AG10803 (cell line): ENCODE measurements at regions not wholly inside any gene's neighbourhood (a gene's known extent, or its start where the extent isn't known, plus 50 kb on each side); places are given as distances from the start of the nearest gene placed in this dataset.
"Not testable (repeated sequence)": the region's sequence is repeated elsewhere in the genome, so short reads cannot be mapped to it uniquely, and the experiment has no call there.

Experiments used
- DNase-seq: peaks from one replicate; pipeline ENCODE4 v3.0.0; 2010; ENCODE audit warnings: low read depth
- H3K4me3 ChIP-seq: 2 replicates; pipeline ENCODE4 v1.5.1; 2011; ENCODE audit warnings: mild to moderate bottlenecking, low read length, control low read depth
- TF ChIP-seq, protein P1 (sequence below): conservative IDR thresholded peaks from 2 replicates; pipeline ENCODE4 v1.5.1; 2011; ENCODE audit warnings: mild to moderate bottlenecking, low read length, control low read depth, inconsistent platforms

DNA sequence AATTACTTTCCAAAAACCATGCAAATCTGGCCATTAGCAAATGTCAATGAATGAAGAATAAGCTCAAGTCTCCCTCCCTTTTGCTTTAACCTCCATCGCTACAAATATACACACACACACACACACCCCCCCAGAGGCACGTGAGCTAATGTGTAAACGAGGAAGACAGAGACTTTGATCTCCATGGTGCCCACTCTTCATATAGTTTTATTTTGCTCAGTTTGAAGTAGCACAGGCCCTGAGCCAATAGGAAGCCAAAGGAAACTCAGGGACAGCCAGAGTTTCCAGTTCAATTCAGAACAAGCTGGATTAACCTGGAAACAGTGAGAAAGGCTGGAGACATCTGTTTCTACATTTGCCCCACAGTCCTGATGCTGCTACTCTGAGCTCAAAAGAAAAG, 248.4 kb upstream of the MEIS1 start:
- TF ChIP-seq, protein P1, sequence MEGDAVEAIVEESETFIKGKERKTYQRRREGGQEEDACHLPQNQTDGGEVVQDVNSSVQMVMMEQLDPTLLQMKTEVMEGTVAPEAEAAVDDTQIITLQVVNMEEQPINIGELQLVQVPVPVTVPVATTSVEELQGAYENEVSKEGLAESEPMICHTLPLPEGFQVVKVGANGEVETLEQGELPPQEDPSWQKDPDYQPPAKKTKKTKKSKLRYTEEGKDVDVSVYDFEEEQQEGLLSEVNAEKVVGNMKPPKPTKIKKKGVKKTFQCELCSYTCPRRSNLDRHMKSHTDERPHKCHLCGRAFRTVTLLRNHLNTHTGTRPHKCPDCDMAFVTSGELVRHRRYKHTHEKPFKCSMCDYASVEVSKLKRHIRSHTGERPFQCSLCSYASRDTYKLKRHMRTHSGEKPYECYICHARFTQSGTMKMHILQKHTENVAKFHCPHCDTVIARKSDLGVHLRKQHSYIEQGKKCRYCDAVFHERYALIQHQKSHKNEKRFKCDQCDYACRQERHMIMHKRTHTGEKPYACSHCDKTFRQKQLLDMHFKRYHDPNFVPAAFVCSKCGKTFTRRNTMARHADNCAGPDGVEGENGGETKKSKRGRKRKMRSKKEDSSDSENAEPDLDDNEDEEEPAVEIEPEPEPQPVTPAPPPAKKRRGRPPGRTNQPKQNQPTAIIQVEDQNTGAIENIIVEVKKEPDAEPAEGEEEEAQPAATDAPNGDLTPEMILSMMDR, result no peak
- no peak for DNase-seq

GRCh38 chr2:66185497-66186054, 249.3 kb upstream of the MEIS1 start:
- H3K4me3 ChIP-seq, result no peak overlapping the region
- no peak for DNase-seq
- TF ChIP-seq, protein P1, result no peak

More for the DNA sequence above, 248.4 kb upstream of the MEIS1 start:
- H3K4me3 ChIP-seq, result no peak overlapping the region

DNA sequence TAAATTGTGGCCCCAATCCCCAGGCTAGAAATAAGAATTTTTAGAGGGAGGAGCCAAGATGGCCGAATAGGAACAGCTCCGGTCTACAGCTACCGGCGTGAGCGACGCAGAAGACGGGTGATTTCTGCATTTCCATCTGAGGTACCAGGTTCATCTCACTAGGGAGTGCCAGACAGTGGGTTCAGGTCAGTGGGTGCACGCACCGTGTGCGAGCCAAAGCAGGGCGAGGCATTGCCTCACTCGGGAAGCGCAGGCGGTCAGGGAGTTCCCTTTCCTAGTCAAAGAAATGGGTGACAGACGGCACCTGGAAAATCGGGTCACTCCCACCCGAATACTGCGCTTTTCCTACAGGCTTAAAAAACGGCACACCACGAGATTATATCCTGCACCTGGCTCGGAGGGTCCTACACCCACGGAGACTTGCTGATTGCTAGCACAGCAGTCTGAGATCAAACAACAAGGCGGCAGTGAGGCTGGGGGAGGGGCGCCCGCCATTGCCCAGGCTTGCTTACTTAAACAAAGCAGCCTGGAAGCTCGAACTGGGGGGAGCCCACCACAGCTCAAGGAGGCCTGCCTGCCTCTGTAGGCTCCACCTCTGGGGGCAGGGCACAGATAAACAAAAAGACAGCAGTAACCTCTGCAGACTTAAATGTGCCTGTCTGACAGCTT, 257.7 kb upstream of the MEIS1 start:
- H3K4me3 ChIP-seq, DNase-seq: not testable (repeated sequence)

GRCh38 chr2:66174491-66174890, 260.4 kb upstream of the MEIS1 start:
- H3K4me3 ChIP-seq, result no peak overlapping the region
- TF ChIP-seq, protein P1, result no peak
- DNase-seq, result no peak

- TF ChIP-seq, protein P1, result no peak
- no peak overlapping the region for H3K4me3 ChIP-seq
- DNase-seq, result no peak
Measured at GRCh38 chr2:66173645-66174044, 261.3 kb upstream of the MEIS1 start.

- H3K4me3 ChIP-seq, result no peak overlapping the region
- TF ChIP-seq, protein P1, result no peak
- no peak for DNase-seq
Measured at GRCh38 chr2:66171530-66171929, 263.4 kb upstream of the MEIS1 start.

DNA sequence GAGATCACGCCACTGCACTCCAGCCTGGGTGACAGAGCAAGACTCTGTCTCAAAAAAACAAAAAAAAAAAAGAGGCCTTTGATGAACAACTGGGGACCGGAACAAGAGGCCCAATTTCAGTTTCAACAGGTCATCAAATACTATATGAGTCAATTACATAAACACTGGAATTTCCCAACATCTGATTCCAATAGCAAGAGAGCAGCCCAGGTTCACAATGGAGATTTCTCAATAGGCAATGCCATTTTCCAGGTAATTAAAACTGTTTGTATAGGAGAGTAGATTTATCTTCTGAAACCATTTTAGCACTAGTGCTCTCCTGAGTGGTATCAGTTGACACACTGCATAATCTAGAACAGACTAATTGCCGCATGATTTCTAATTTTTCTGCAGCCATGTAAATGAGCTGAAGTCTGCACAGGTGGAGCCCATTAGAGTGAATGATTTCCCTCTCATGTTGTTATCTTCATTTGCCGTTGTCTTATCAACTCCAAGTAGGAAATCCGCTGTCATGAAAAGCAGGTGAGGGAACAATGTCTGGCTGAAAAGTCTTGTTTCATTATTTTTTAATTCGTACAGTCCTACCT, 264.1 kb upstream of the MEIS1 start:
- TF ChIP-seq, protein P1, result no peak
- DNase-seq, result no peak

More for the DNA sequence above, 264.1 kb upstream of the MEIS1 start:
- no peak overlapping the region for H3K4me3 ChIP-seq
